Neural cell (in vitro differentiated cells): ENCODE measurements at regions not wholly inside any gene's neighbourhood (a gene's known extent, or its start where the extent isn't known, plus 50 kb on each side); places are given as distances from the start of the nearest gene placed in this dataset.

Source experiments
- H2AFZ ChIP-seq: fragments of 200-600, 300-800 bp; sonication (generic), shearing (Covaris generic); 2 replicates; pipeline ENCODE4 v1.6.0; 2014; ENCODE audit warnings: low read depth, mild to moderate bottlenecking, antibody characterized with exemption, low read length, moderate library complexity
- H3F3A ChIP-seq: fragments of 200-600 bp; shearing (Covaris generic); 2 replicates; pipeline ENCODE4 v1.6.1; 2016; ENCODE audit warnings: mild to moderate bottlenecking, moderate library complexity, mixed read lengths, antibody characterized with exemption, low read length; ENCODE audit not compliant: insufficient read depth, poor library complexity, severe bottlenecking
- H3K27ac ChIP-seq: fragments of 200-600, 300-800 bp; sonication (generic), shearing (Covaris generic); 2 replicates; pipeline ENCODE4 v1.5.1; 2014; ENCODE audit warnings: mild to moderate bottlenecking, low read length, moderate library complexity
- H3K27me3 ChIP-seq: fragments of 300-800, 200-600 bp; sonication (generic), shearing (Covaris generic); 2 replicates; pipeline ENCODE4 v1.6.0; 2014; ENCODE audit warnings: mild to moderate bottlenecking, low read depth, low read length, moderate library complexity; ENCODE audit not compliant: insufficient read depth
- H3K36me3 ChIP-seq: fragments of 300-800, 200-600 bp; sonication (generic), shearing (Covaris generic); 2 replicates; pipeline ENCODE4 v1.5.1; 2014; ENCODE audit warnings: mild to moderate bottlenecking, antibody characterized with exemption, low read length, moderate library complexity; ENCODE audit not compliant: insufficient read depth
- H3K4me2 ChIP-seq: fragments of 300-800, 200-600 bp; sonication (generic), shearing (Covaris generic); 2 replicates; pipeline ENCODE4 v1.6.0; 2014; ENCODE audit warnings: mild to moderate bottlenecking, low read length
- H3K4me3 ChIP-seq: fragments of 300-800, 200-600 bp; sonication (generic), shearing (Covaris generic); 2 replicates; pipeline ENCODE4 v1.5.1; 2014; ENCODE audit warnings: mild to moderate bottlenecking, low read length, moderate library complexity
- H3K79me2 ChIP-seq: fragments of 200-600 bp; shearing (Covaris generic); replicated peaks from 2 replicates; pipeline ENCODE4 v1.6.0; 2014; ENCODE audit warnings: mild to moderate bottlenecking, low read length, moderate library complexity; ENCODE audit not compliant: insufficient read depth
- H3K9ac ChIP-seq: fragments of 300-800, 200-600 bp; sonication (generic), shearing (Covaris generic); 2 replicates; pipeline ENCODE4 v1.6.1; 2016; ENCODE audit warnings: mild to moderate bottlenecking, low read length, mixed read lengths
- H3K9me2 ChIP-seq: fragments of 200-600 bp; shearing (Covaris generic); 2 replicates; pipeline ENCODE4 v1.6.1; 2016; ENCODE audit warnings: mild to moderate bottlenecking, low read length, mixed read lengths; ENCODE audit not compliant: insufficient read depth
- H3K9me3 ChIP-seq: fragments of 200-600, 300-800 bp; sonication (generic), shearing (Covaris generic); 2 replicates; pipeline ENCODE4 v1.6.1; 2016; ENCODE audit warnings: mild to moderate bottlenecking, mixed run types, low read length, moderate library complexity, mixed read lengths
- H4K20me1 ChIP-seq: fragments of 200-600 bp; shearing (Covaris generic); 2 replicates; pipeline ENCODE4 v1.6.1; 2016; ENCODE audit warnings: mild to moderate bottlenecking, mixed run types; ENCODE audit not compliant: insufficient read depth
- CTCF ChIP-seq: fragments of 450-650 bp; IDR thresholded peaks from 2 replicates; pipeline ENCODE4 v1.5.1; 2014; ENCODE audit warnings: antibody characterized with exemption, mild to moderate bottlenecking, moderate library complexity; ENCODE audit not compliant: poor library complexity, severe bottlenecking
- EP300 ChIP-seq: fragments of 450-650 bp; conservative IDR thresholded peaks from 2 replicates; pipeline ENCODE4 v1.6.1; 2014; ENCODE audit warnings: antibody characterized with exemption, mild to moderate bottlenecking, moderate library complexity; ENCODE audit not compliant: poor library complexity, severe bottlenecking
- EZH2 ChIP-seq: fragments of 200-600, 300-800 bp; shearing (Covaris generic), sonication (generic); IDR thresholded peaks from 2 replicates; pipeline ENCODE4 v1.6.1; 2014; ENCODE audit warnings: antibody characterized with exemption, low read length, borderline replicate concordance, mild to moderate bottlenecking; ENCODE audit not compliant: insufficient read depth, poor library complexity, severe bottlenecking
- MXI1 ChIP-seq: fragments of 450-650 bp; conservative IDR thresholded peaks from 2 replicates; pipeline ENCODE4 v1.6.1; 2014; ENCODE audit warnings: antibody characterized with exemption, mild to moderate bottlenecking; ENCODE audit not compliant: poor library complexity, severe bottlenecking
- POLR2AphosphoS5 ChIP-seq: IDR thresholded peaks from 2 replicates; pipeline ENCODE4 v1.6.1; 2012
- RAD21 ChIP-seq: fragments of 450-650 bp; conservative IDR thresholded peaks from 2 replicates; pipeline ENCODE4 v1.6.1; 2014; ENCODE audit warnings: antibody characterized with exemption, mild to moderate bottlenecking, moderate library complexity
- REST ChIP-seq: IDR thresholded peaks from 2 replicates; pipeline ENCODE4 v1.6.1; 2012; ENCODE audit warnings: borderline replicate concordance
- SMC3 ChIP-seq: fragments of 450-650 bp; conservative IDR thresholded peaks from 2 replicates; pipeline ENCODE4 v1.6.1; 2014; ENCODE audit warnings: antibody characterized with exemption, mild to moderate bottlenecking, moderate library complexity; ENCODE audit not compliant: poor library complexity
- TAF1 ChIP-seq: IDR thresholded peaks from 2 replicates; pipeline ENCODE4 v1.6.1; 2012; ENCODE audit warnings: low read depth

- H3K36me3 ChIP-seq, result no peaks in the 10 kb centered on the region
- TF ChIP-seq CTCF, result no peak
- no peak for TF ChIP-seq EP300
- no peak for TF ChIP-seq POLR2AphosphoS5
- TF ChIP-seq REST, result no peak
- TF ChIP-seq EZH2, result no peak
- TF ChIP-seq RAD21, result no peak
- no peak overlapping the region for H3K27ac ChIP-seq
- no peak overlapping the region for H3K4me2 ChIP-seq
- no peaks in the 10 kb centered on the region for H3K9me2 ChIP-seq
- no peaks in the 10 kb centered on the region for H3K27me3 ChIP-seq
- H3K9me3 ChIP-seq, result no peaks in the 10 kb centered on the region
- H4K20me1 ChIP-seq, result no peaks in the 10 kb centered on the region
- H3K79me2 ChIP-seq, result no peaks in the 10 kb centered on the region
- H3F3A ChIP-seq, result no peaks in the 10 kb centered on the region
- no peak overlapping the region for H3K9ac ChIP-seq
- no peak overlapping the region for H2AFZ ChIP-seq
- no peak overlapping the region for H3K4me3 ChIP-seq
Observed at GRCh38 chr6:169920359-169921020, 169.1 kb downstream of the ERMARD start.

- no peak overlapping the region for H3K27ac ChIP-seq
- no peaks in the 10 kb centered on the region for H3K79me2 ChIP-seq
- no peak overlapping the region for H3K9ac ChIP-seq
- no peak overlapping the region for H3K4me2 ChIP-seq
- H3K9me2 ChIP-seq, result no peaks in the 10 kb centered on the region
- H3K36me3 ChIP-seq, result no peaks in the 10 kb centered on the region
- H3K9me3 ChIP-seq, result no peaks in the 10 kb centered on the region
- H4K20me1 ChIP-seq, result no peaks in the 10 kb centered on the region
- no peak overlapping the region for H3K4me3 ChIP-seq
- TF ChIP-seq EZH2 (no peak), TAF1 (no peak), EP300 (no peak), CTCF (no peak), REST (no peak), SMC3 (no peak), POLR2AphosphoS5 (no peak), MXI1 (no peak), RAD21 (no peak)
- H2AFZ ChIP-seq, result no peak overlapping the region
- H3F3A ChIP-seq, result no peaks in the 10 kb centered on the region
- H3K27me3 ChIP-seq, result no peaks in the 10 kb centered on the region
Observed at GRCh38 chr6:169918954-169919549, 167.6 kb downstream of the ERMARD start.
